OCI-LY1 (cell line): ENCODE measurements at regions not wholly inside any gene's neighbourhood (a gene's known extent, or its start where the extent isn't known, plus 50 kb on each side); places are given as distances from the start of the nearest gene placed in this dataset.

ENCODE experiments used
- EZH2 ChIP-seq: fragments of 200-600 bp; sonication (generic), shearing (Covaris generic); IDR thresholded peaks from 2 replicates; pipeline ENCODE4 v1.8.0; 2017; ENCODE audit warnings: borderline replicate concordance, mixed run types, mild to moderate bottlenecking, antibody characterized with exemption, low read length, moderate library complexity, mixed read lengths
- TF ChIP-seq, protein P1 (sequence below): fragments of 200-600 bp; sonication (generic), shearing (Covaris generic); IDR thresholded peaks from 2 replicates; pipeline ENCODE4 v1.5.1; 2017; ENCODE audit warnings: mild to moderate bottlenecking, antibody characterized with exemption, low read length, moderate library complexity, mixed read lengths

GRCh38 chr16:5488581-5488980 is 391.0 kb upstream of the EEF2KMT start:
- TF ChIP-seq, protein P1, sequence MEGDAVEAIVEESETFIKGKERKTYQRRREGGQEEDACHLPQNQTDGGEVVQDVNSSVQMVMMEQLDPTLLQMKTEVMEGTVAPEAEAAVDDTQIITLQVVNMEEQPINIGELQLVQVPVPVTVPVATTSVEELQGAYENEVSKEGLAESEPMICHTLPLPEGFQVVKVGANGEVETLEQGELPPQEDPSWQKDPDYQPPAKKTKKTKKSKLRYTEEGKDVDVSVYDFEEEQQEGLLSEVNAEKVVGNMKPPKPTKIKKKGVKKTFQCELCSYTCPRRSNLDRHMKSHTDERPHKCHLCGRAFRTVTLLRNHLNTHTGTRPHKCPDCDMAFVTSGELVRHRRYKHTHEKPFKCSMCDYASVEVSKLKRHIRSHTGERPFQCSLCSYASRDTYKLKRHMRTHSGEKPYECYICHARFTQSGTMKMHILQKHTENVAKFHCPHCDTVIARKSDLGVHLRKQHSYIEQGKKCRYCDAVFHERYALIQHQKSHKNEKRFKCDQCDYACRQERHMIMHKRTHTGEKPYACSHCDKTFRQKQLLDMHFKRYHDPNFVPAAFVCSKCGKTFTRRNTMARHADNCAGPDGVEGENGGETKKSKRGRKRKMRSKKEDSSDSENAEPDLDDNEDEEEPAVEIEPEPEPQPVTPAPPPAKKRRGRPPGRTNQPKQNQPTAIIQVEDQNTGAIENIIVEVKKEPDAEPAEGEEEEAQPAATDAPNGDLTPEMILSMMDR, result no peak
- no peak for TF ChIP-seq EZH2
